HEK293 (cell line): ENCODE measurements at regions not wholly inside any gene's neighbourhood (a gene's known extent, or its start where the extent isn't known, plus 50 kb on each side); places are given as distances from the start of the nearest gene placed in this dataset.

ENCODE experiments used
- CTCF ChIP-seq: fragments of 450-650 bp; formaldehyde crosslinking; IDR thresholded peaks from 2 replicates; pipeline ENCODE4 v1.5.1; 2016; ENCODE audit warnings: missing biosample characterization, missing genetic modification characterization
- FEZF1 ChIP-seq: fragments of 450-650 bp; formaldehyde crosslinking; IDR thresholded peaks from 2 replicates; pipeline ENCODE4 v1.5.1; 2016; ENCODE audit warnings: missing biosample characterization, missing genetic modification characterization
- KLF16 ChIP-seq: fragments of 450-650 bp; formaldehyde crosslinking; IDR thresholded peaks from 2 replicates; pipeline ENCODE4 v1.5.1; 2017; ENCODE audit warnings: missing biosample characterization, missing genetic modification characterization
- YY1 ChIP-seq: fragments of 450-650 bp; formaldehyde crosslinking; IDR thresholded peaks from 2 replicates; pipeline ENCODE4 v1.5.1; 2018; ENCODE audit warnings: missing biosample characterization, missing genetic modification characterization
- ZBTB8A ChIP-seq: fragments of 450-650 bp; formaldehyde crosslinking; IDR thresholded peaks from 2 replicates; pipeline ENCODE4 v1.5.1; 2016; ENCODE audit warnings: missing biosample characterization, missing genetic modification characterization
- ZFP37 ChIP-seq: fragments of 450-650 bp; formaldehyde crosslinking; IDR thresholded peaks from 2 replicates; pipeline ENCODE4 v1.5.1; 2016; ENCODE audit warnings: missing biosample characterization, missing genetic modification characterization
- ZNF214 ChIP-seq: fragments of 450-650 bp; formaldehyde crosslinking; IDR thresholded peaks from 2 replicates; pipeline ENCODE4 v1.5.1; 2017; ENCODE audit warnings: missing biosample characterization, mild to moderate bottlenecking, missing genetic modification characterization, borderline replicate concordance
- ZNF24 ChIP-seq: fragments of 450-650 bp; formaldehyde crosslinking; IDR thresholded peaks from 2 replicates; pipeline ENCODE4 v1.5.1; 2016; ENCODE audit warnings: missing biosample characterization, missing genetic modification characterization
- ZNF274 ChIP-seq, 2 experiments: fragments of 200-500 bp in 1 of 2; fragments of 450-650 bp in 1 of 2; sonication (Bioruptor generic) in 1 of 2; formaldehyde crosslinking in 1 of 2; IDR thresholded peaks; 2 replicates each; pipeline versions ENCODE4 v1.5.1 to v1.6.1; 2014 to 2016; ENCODE audit warnings: borderline replicate concordance in 1 of 2, inconsistent platforms in 1 of 2, low read length in 1 of 2, missing biosample characterization in 1 of 2, missing genetic modification characterization in 1 of 2
- ZNF510 ChIP-seq: fragments of 450-650 bp; formaldehyde crosslinking; IDR thresholded peaks from 2 replicates; pipeline ENCODE4 v1.5.1; 2018; ENCODE audit warnings: mild to moderate bottlenecking, missing genetic modification characterization, missing biosample characterization; ENCODE audit not compliant: insufficient replicate concordance
- TF ChIP-seq, protein P1 (sequence below): fragments of 450-650 bp; formaldehyde crosslinking; IDR thresholded peaks from 2 replicates; pipeline ENCODE4 v1.5.1; 2017; ENCODE audit warnings: missing biosample characterization, missing genetic modification characterization
- TF ChIP-seq, protein P2 (sequence below): fragments of 450-650 bp; formaldehyde crosslinking; IDR thresholded peaks from 2 replicates; pipeline ENCODE4 v1.5.1; 2016; ENCODE audit warnings: missing biosample characterization, missing genetic modification characterization, borderline replicate concordance

DNA sequence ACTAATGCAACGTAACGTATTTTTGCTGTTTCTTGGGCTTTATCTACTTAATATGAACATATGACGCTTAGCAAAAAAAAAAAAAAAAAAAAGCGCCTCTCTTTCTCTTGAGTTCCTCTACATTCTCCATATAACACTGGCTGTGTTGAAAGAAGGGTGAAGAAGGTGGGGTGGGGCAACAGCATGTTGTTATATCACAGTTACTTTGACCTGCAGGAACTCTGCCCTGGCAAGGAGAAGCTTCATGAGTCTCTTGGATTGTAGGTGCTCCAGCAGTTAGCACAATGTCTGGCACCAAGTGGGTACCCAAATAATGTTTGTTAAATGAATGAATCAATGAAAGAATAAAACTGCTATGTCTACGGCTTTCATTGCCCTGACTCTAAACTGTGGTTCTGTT, 162.6 kb downstream of the ATG4C start:
- TF ChIP-seq CTCF (tag by site-specific recombination): no peak
- no peak for TF ChIP-seq ZBTB8A (tag by site-specific recombination)
- no peak for TF ChIP-seq KLF16 (tag by site-specific recombination)
- TF ChIP-seq ZNF214: no peak
- no peak for TF ChIP-seq ZNF510 (tag by site-specific recombination)
- TF ChIP-seq ZNF274 (IDR thresholded peaks at IDR 0.05; ENCODE audit: low read length): no peak
- no peak for TF ChIP-seq ZNF274 (tag by site-specific recombination; IDR thresholded peaks at IDR 0.05; ENCODE audit: borderline replicate concordance)
- TF ChIP-seq, protein P1, sequence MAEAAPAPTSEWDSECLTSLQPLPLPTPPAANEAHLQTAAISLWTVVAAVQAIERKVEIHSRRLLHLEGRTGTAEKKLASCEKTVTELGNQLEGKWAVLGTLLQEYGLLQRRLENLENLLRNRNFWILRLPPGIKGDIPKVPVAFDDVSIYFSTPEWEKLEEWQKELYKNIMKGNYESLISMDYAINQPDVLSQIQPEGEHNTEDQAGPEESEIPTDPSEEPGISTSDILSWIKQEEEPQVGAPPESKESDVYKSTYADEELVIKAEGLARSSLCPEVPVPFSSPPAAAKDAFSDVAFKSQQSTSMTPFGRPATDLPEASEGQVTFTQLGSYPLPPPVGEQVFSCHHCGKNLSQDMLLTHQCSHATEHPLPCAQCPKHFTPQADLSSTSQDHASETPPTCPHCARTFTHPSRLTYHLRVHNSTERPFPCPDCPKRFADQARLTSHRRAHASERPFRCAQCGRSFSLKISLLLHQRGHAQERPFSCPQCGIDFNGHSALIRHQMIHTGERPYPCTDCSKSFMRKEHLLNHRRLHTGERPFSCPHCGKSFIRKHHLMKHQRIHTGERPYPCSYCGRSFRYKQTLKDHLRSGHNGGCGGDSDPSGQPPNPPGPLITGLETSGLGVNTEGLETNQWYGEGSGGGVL (tag by site-specific recombination): no peak
- TF ChIP-seq FEZF1 (tag by site-specific recombination): no peak
- TF ChIP-seq, protein P2, sequence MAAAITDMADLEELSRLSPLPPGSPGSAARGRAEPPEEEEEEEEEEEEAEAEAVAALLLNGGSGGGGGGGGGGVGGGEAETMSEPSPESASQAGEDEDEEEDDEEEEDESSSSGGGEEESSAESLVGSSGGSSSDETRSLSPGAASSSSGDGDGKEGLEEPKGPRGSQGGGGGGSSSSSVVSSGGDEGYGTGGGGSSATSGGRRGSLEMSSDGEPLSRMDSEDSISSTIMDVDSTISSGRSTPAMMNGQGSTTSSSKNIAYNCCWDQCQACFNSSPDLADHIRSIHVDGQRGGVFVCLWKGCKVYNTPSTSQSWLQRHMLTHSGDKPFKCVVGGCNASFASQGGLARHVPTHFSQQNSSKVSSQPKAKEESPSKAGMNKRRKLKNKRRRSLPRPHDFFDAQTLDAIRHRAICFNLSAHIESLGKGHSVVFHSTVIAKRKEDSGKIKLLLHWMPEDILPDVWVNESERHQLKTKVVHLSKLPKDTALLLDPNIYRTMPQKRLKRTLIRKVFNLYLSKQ: no peak
- no peak for TF ChIP-seq ZNF24
- no peak for TF ChIP-seq YY1
- no peak for TF ChIP-seq ZFP37 (tag by site-specific recombination)
